Fibroblast of pulmonary artery (primary cell): ENCODE measurements at regions not wholly inside any gene's neighbourhood (a gene's known extent, or its start where the extent isn't known, plus 50 kb on each side); places are given as distances from the start of the nearest gene placed in this dataset.

Experiments
- DNase-seq: peaks from one replicate; pipeline ENCODE4 v3.0.0-alpha.2; 2010; ENCODE audit warnings: low read depth
- H3K4me3 ChIP-seq: replicated peaks from 2 replicates; pipeline ENCODE4 v1.5.1; 2011; ENCODE audit warnings: low read depth, mild to moderate bottlenecking, control low read depth, low read length, moderate library complexity
- TF ChIP-seq, protein P1 (sequence below): IDR thresholded peaks from 2 replicates; pipeline ENCODE4 v1.5.1; 2011; ENCODE audit warnings: mild to moderate bottlenecking, control low read depth, low read length, inconsistent platforms; ENCODE audit errors: missing control alignments

DNA sequence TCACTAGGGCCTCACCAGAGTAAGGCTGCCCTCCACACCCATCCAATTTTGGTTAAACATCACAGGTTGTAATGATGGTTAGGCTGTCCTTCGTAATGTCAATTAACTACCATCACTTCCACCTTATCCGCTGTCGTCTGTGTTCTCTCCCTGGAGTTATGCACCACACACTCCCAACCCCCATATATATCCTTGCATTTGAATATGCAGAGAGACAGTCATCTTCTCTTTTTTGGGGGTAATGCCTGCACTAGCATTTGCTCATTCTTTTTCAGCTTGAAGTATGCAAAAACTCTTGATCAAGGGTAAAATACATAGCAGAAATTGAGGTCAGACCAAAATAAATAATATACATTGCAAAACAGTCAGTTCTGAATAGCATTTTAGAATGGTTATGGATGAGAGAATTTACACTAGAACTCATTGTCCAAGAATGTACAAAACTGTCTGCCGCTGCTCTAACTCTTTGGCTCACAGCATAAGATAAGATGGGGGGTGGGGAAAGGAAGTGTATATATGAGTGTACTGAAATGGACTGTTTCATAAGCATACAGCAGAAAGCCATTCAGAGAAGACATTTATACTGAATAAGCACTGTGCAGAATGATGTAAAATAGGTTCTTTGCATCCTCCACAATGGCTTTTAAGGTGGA lies 397.8 kb upstream of the CHST9 start:
- peak; percentile 50 for DNase-seq
- H3K4me3 ChIP-seq = no peak overlapping the region
- TF ChIP-seq, protein P1, sequence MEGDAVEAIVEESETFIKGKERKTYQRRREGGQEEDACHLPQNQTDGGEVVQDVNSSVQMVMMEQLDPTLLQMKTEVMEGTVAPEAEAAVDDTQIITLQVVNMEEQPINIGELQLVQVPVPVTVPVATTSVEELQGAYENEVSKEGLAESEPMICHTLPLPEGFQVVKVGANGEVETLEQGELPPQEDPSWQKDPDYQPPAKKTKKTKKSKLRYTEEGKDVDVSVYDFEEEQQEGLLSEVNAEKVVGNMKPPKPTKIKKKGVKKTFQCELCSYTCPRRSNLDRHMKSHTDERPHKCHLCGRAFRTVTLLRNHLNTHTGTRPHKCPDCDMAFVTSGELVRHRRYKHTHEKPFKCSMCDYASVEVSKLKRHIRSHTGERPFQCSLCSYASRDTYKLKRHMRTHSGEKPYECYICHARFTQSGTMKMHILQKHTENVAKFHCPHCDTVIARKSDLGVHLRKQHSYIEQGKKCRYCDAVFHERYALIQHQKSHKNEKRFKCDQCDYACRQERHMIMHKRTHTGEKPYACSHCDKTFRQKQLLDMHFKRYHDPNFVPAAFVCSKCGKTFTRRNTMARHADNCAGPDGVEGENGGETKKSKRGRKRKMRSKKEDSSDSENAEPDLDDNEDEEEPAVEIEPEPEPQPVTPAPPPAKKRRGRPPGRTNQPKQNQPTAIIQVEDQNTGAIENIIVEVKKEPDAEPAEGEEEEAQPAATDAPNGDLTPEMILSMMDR = no peak

GRCh38 chr18:27581296-27581904 lies 396.3 kb upstream of the CHST9 start:
- peak; percentile 20 for DNase-seq
- no peak overlapping the region for H3K4me3 ChIP-seq
- TF ChIP-seq, protein P1 = no peak

DNA sequence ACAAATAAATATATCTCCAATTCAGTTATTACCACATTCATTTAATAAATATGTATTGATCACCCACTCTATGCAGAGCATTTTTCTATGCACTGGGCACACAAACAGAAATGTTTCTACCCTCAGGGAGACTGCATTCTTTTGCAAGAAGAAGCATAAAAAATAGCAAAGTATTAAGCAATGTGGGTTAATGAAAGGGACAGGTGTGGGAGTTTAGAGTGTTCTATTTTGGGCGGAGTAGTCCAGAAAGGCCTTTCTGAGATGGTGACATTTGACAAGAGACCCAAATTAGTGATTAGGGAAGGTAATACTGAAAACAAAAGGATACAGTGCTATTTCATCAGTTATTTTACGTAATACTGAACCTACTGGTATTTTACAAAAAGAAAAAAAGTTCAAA lies 394.3 kb upstream of the CHST9 start:
- no peak for DNase-seq
- TF ChIP-seq, protein P1 = no peak
- no peak overlapping the region for H3K4me3 ChIP-seq

DNA sequence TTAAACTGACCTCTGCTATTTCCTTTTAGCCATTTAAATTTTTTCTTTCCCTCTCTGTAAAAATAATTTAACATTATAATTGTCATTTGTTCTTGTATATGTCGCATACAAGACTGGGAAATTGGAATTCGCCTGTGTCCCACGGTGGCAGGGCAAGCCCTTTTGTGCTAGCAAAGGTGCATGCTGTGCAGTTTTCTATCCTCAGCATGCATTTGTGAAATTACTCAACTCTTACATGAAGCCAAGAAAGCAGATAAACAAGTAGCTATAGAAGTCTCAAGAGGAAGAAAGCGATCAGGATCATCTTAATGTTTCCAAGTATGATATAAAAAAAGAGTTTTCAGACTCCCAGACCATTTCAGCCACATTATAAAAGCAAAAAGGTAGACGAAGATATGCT lies 392.6 kb upstream of the CHST9 start:
- TF ChIP-seq, protein P1 = no peak

DNA sequence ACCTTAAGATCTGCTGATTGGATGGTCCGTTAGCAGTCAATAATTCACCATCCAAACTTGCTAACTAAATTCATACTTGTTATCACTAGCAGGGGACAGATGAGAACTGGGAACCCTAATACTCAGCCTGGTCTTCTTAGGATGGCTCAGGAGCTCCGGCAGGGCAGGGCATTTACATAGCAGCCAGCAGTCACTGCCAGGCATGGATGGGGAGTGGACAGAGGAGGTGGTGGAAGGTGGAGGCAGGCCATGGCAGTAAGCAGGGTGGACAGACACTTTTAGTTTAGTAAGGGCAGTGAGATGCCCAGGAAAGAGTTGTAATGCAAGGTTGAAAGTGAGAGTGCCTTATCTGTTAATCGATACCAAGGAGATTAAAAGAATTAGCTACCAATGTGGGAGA lies 392.2 kb upstream of the CHST9 start:
- no peak overlapping the region for H3K4me3 ChIP-seq
- DNase-seq = no peak
- TF ChIP-seq, protein P1 = no peak

More for the DNA sequence above, 392.6 kb upstream of the CHST9 start:
- no peak overlapping the region for H3K4me3 ChIP-seq
- DNase-seq = no peak

DNA sequence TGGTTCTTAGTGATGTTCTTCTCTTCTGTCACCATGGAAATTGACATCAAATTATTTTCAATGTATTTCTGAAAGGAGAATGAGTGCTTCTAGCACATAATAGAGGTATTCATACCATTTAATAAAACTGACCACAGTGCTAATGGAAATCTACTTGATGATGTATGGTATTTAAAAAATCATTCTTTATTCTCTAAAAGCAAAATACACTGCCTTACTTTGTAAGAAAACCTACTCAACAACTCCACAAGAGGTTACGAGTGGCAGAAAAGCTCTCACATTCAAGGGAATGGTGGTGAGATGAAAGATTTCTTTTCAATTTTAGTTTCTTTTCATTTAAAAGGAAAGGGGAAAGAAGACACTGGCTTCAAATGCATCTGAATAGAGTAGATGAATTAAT lies 382.3 kb upstream of the CHST9 start:
- H3K4me3 ChIP-seq = no peak overlapping the region
- DNase-seq = no peak
- TF ChIP-seq, protein P1 = no peak

DNA sequence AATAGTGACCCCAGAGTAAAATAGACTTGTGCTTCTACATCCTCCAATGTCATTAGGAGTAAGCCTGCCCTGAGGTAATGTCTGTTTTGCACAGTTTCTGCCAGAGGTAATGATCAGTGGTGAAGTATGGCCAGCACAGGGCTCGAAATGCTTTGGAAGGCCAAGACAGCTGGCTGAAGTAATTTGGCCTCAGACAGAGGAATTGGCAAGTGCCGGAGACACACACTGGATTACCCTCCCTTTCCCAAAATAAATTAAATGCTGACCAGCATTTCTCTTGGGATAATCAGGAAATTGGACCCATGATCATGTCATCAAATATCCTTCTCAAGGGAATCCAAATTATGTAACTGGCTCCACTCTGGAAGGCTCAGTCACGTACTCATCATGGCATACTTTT lies 379.0 kb upstream of the CHST9 start:
- TF ChIP-seq, protein P1 = no peak
- DNase-seq = no peak

More for the DNA sequence above, 379.0 kb upstream of the CHST9 start:
- H3K4me3 ChIP-seq = no peak overlapping the region
